Astrocyte of the cerebellum (primary cell): ENCODE measurements at regions not wholly inside any gene's neighbourhood (a gene's known extent, or its start where the extent isn't known, plus 50 kb on each side); places are given as distances from the start of the nearest gene placed in this dataset.

Experiments used
- DNase-seq: peaks from one replicate; pipeline ENCODE4 v3.0.0-alpha.2; 2011; ENCODE audit warnings: low read depth
- H3K4me3 ChIP-seq: 2 replicates; pipeline ENCODE4 v1.5.1; 2011; ENCODE audit warnings: mild to moderate bottlenecking, low read depth, low read length, moderate library complexity
- in situ Hi-C: cut with HindIII; loops from 2 replicates; pipeline ENCODE4 v1.10.0; 2017; ENCODE audit warnings: low sequenced_read_pairs
- TF ChIP-seq, protein P1 (sequence below): IDR thresholded peaks from 2 replicates; pipeline ENCODE4 v1.5.1; 2012; ENCODE audit warnings: low read length, low read depth, moderate library complexity, mild to moderate bottlenecking; ENCODE audit errors: missing control alignments

DNA sequence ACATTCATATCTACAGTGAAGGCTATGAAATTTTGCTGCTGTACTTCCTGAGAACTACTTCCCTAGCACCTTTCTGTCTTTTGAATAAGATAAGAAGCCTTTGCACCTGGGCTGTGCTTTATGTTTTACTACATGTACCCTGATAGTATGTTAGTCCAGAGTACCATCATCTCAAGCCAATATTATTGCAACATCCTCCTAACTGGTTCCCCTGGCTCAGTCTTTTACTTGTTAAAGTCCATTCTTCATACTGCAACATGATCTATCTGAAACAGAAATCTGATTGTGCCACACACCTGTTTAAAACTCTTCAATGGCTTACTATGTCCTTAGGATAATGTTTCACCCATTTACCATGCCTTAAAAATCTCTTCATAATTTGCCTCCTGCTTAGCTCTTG, 102.3 kb downstream of the AGTR2 start:
- DNase-seq = no peak
- in situ Hi-C loops = no loop called here
- no peak overlapping the region for H3K4me3 ChIP-seq
- TF ChIP-seq, protein P1, sequence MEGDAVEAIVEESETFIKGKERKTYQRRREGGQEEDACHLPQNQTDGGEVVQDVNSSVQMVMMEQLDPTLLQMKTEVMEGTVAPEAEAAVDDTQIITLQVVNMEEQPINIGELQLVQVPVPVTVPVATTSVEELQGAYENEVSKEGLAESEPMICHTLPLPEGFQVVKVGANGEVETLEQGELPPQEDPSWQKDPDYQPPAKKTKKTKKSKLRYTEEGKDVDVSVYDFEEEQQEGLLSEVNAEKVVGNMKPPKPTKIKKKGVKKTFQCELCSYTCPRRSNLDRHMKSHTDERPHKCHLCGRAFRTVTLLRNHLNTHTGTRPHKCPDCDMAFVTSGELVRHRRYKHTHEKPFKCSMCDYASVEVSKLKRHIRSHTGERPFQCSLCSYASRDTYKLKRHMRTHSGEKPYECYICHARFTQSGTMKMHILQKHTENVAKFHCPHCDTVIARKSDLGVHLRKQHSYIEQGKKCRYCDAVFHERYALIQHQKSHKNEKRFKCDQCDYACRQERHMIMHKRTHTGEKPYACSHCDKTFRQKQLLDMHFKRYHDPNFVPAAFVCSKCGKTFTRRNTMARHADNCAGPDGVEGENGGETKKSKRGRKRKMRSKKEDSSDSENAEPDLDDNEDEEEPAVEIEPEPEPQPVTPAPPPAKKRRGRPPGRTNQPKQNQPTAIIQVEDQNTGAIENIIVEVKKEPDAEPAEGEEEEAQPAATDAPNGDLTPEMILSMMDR = no peak

- TF ChIP-seq, protein P1 = no peak
- in situ Hi-C loops = no loop called here
- no peak for DNase-seq
- no peak overlapping the region for H3K4me3 ChIP-seq
Measured at GRCh38 chrX:116276261-116276660, 105.7 kb downstream of the AGTR2 start.

GRCh38 chrX:116277351-116278225, 107.0 kb downstream of the AGTR2 start:
- in situ Hi-C loops = no loop called here

GRCh38 chrX:116278826-116279225, 108.3 kb downstream of the AGTR2 start:
- no peak for DNase-seq
- in situ Hi-C loops = no loop called here
- no peak overlapping the region for H3K4me3 ChIP-seq
- TF ChIP-seq, protein P1 = no peak

More at GRCh38 chrX:116277351-116278225, 107.0 kb downstream of the AGTR2 start:
- H3K4me3 ChIP-seq = no peak overlapping the region
- DNase-seq = no peak
- TF ChIP-seq, protein P1 = no peak

DNA sequence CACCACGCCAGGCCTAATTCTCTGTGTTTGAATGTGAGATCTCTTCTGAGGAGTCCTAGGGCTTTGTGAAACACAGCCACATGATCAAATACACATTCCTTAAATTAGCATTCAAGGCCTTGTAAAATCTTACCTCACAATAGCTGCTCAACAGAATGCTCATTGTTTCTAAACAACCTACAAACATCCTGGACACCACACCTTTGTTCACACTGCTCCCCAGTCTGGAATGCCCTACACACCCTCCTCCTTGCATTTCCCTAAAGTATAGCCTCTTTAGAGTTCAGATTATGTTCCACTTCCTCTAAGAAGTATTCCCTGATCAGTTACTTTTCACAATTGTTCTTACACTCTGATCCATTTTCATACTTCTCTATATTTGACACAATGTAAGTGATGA, 110.6 kb downstream of the AGTR2 start:
- no peak for DNase-seq
- TF ChIP-seq, protein P1 = no peak
- H3K4me3 ChIP-seq = no peak overlapping the region
- in situ Hi-C loops = no loop called here

- in situ Hi-C loops = no loop called here
- DNase-seq = no peak
- TF ChIP-seq, protein P1 = no peak
- H3K4me3 ChIP-seq = no peak overlapping the region
Measured at GRCh38 chrX:116282751-116283150, 112.2 kb downstream of the AGTR2 start.
